Astrocyte (in vitro differentiated cells and primary cell): ENCODE measurements at regions not wholly inside any gene's neighbourhood (a gene's known extent, or its start where the extent isn't known, plus 50 kb on each side); places are given as distances from the start of the nearest gene placed in this dataset.

Source experiments
- DNase-seq: peaks from one replicate; pipeline ENCODE4 v3.0.0-alpha.2; 2010; ENCODE audit warnings: low read depth
- FAIRE-seq: peaks from 2 replicates; lab custom pipeline; 2011; peaks lifted over from hg19 to GRCh38; lab: Jason Lieb, UNC
- H2AFZ ChIP-seq: 2 replicates; pipeline ENCODE4 v1.6.0; 2012; ENCODE audit warnings: low read depth, low read length, inconsistent platforms
- H3K27ac ChIP-seq: 2 replicates; pipeline ENCODE4 v1.5.1; 2011; ENCODE audit warnings: low read depth, low read length, inconsistent platforms
- H3K27me3 ChIP-seq: 2 replicates; pipeline ENCODE4 v1.6.0; 2011; ENCODE audit warnings: low read length, inconsistent platforms; ENCODE audit not compliant: insufficient read depth
- H3K36me3 ChIP-seq: 2 replicates; pipeline ENCODE4 v1.5.1; 2011; ENCODE audit warnings: low read length, inconsistent platforms; ENCODE audit not compliant: insufficient read depth
- H3K4me1 ChIP-seq: 2 replicates; pipeline ENCODE4 v1.5.1; 2011; ENCODE audit warnings: low read length, inconsistent platforms; ENCODE audit not compliant: insufficient read depth
- H3K4me2 ChIP-seq: 2 replicates; pipeline ENCODE4 v1.6.0; 2012; ENCODE audit warnings: low read length, inconsistent platforms
- H3K4me3 ChIP-seq: 2 replicates; pipeline ENCODE4 v1.5.1; 2011; ENCODE audit warnings: low read depth, mild to moderate bottlenecking, low read length, inconsistent platforms; ENCODE audit not compliant: insufficient read depth
- H3K79me2 ChIP-seq: 2 replicates; pipeline ENCODE4 v1.6.0; 2012; ENCODE audit warnings: mild to moderate bottlenecking, low read length, inconsistent platforms; ENCODE audit not compliant: insufficient read depth
- H3K9ac ChIP-seq: 2 replicates; pipeline ENCODE4 v1.6.0; 2012; ENCODE audit warnings: mild to moderate bottlenecking, low read length, inconsistent platforms
- H3K9me3 ChIP-seq: 2 replicates; pipeline ENCODE4 v1.5.1; 2012; ENCODE audit warnings: low read depth, mild to moderate bottlenecking, low read length, inconsistent platforms; ENCODE audit not compliant: insufficient read depth
- H4K20me1 ChIP-seq: 2 replicates; pipeline ENCODE4 v1.6.0; 2012; ENCODE audit warnings: low read length, inconsistent platforms; ENCODE audit not compliant: insufficient read depth
- H3K27ac Mint-ChIP-seq: one replicate; pipeline ENCODE4 v1.8.0; 2021; ENCODE audit warnings: mild to moderate bottlenecking, mixed read lengths; ENCODE audit not compliant: unreplicated experiment
- H3K27me3 Mint-ChIP-seq: one replicate; pipeline ENCODE4 v1.8.0; 2021; ENCODE audit warnings: low read depth, mixed read lengths; ENCODE audit not compliant: unreplicated experiment
- H3K36me3 Mint-ChIP-seq: one replicate; pipeline ENCODE4 v1.8.0; 2021; ENCODE audit warnings: low read depth, mixed read lengths; ENCODE audit not compliant: unreplicated experiment
- H3K4me1 Mint-ChIP-seq: one replicate; pipeline ENCODE4 v1.8.0; 2021; ENCODE audit warnings: low read depth, mixed read lengths; ENCODE audit not compliant: unreplicated experiment
- H3K4me3 Mint-ChIP-seq: one replicate; pipeline ENCODE4 v1.8.0; 2021; ENCODE audit warnings: mild to moderate bottlenecking, moderate library complexity, mixed read lengths; ENCODE audit not compliant: unreplicated experiment
- H3K9me3 Mint-ChIP-seq: one replicate; pipeline ENCODE4 v1.8.0; 2021; ENCODE audit warnings: mild to moderate bottlenecking, mixed read lengths; ENCODE audit not compliant: unreplicated experiment
- CTCF ChIP-seq: IDR thresholded peaks from 2 replicates; pipeline ENCODE4 v1.5.1; 2011; ENCODE audit warnings: low read depth, mild to moderate bottlenecking, inconsistent platforms, low read length, moderate library complexity; ENCODE audit not compliant: insufficient read depth
- EZH2 ChIP-seq: IDR thresholded peaks from 2 replicates; pipeline ENCODE4 v1.6.1; 2012; ENCODE audit warnings: mild to moderate bottlenecking, low read length, inconsistent platforms; ENCODE audit not compliant: insufficient read depth

GRCh38 chr6:156028335-156029131 is 572.9 kb upstream of the NOX3 start:
- TF ChIP-seq CTCF (no peak), EZH2 (no peak)
- Mint-ChIP-seq H3K4me3 (no peak overlapping the region), H3K27me3 (no peaks in the 10 kb centered on the region), H3K4me1 (no peaks in the 10 kb centered on the region), H3K27ac (no peak overlapping the region), H3K9me3 (peaks cover 20% of the 10 kb centered on the region), H3K36me3 (no peaks in the 10 kb centered on the region)
- H3K36me3 ChIP-seq: no peaks in the 10 kb centered on the region
- no peak overlapping the region for H3K27ac ChIP-seq
- no peak overlapping the region for H3K9ac ChIP-seq
- DNase-seq (no peak), FAIRE-seq (no peak)
- H3K9me3 ChIP-seq: peaks cover 3% of the 10 kb centered on the region
- H3K4me2 ChIP-seq: no peak overlapping the region
- H3K4me1 ChIP-seq: no peaks in the 10 kb centered on the region
- no peaks in the 10 kb centered on the region for H3K27me3 ChIP-seq
- no peak overlapping the region for H3K4me3 ChIP-seq
- H2AFZ ChIP-seq: no peak overlapping the region
- H4K20me1 ChIP-seq: no peaks in the 10 kb centered on the region
- H3K79me2 ChIP-seq: no peaks in the 10 kb centered on the region

GRCh38 chr6:156027248-156027626 is 571.6 kb upstream of the NOX3 start:
- Mint-ChIP-seq H3K36me3 (no peaks in the 10 kb centered on the region), H3K9me3 (peaks cover 13% of the 10 kb centered on the region)
- FAIRE-seq: no peak

More at GRCh38 chr6:156027248-156027626, 571.6 kb upstream of the NOX3 start:
- Histone ChIP-seq H3K4me2 (no peak overlapping the region), H3K9me3 (peaks cover 3% of the 10 kb centered on the region), H3K27me3 (no peaks in the 10 kb centered on the region), H3K4me3 (no peak overlapping the region), H2AFZ (no peak overlapping the region), H3K4me1 (no peaks in the 10 kb centered on the region), H3K79me2 (no peaks in the 10 kb centered on the region), H3K27ac (no peak overlapping the region), H3K36me3 (no peaks in the 10 kb centered on the region), H3K9ac (no peak overlapping the region), H4K20me1 (no peaks in the 10 kb centered on the region)
- Mint-ChIP-seq H3K4me1 (peaks cover 3% of the 10 kb centered on the region), H3K27me3 (no peaks in the 10 kb centered on the region), H3K4me3 (no peak overlapping the region), H3K27ac (no peak overlapping the region)
- TF ChIP-seq EZH2 (no peak), CTCF (no peak)
- no peak for DNase-seq
